Inferior parietal cortex (tissue), 1 donor: ENCODE measurements at regions not wholly inside any gene's neighbourhood (a gene's known extent, or its start where the extent isn't known, plus 50 kb on each side); places are given as distances from the start of the nearest gene placed in this dataset.
A peak's percentile ranks its signal among the peaks of the same experiment; 100 is the strongest.

Source experiments
- DNase-seq: peaks from one replicate; pipeline ENCODE4 v3.0.0-alpha.2; 2016; ENCODE audit errors: extremely low spot score

DNA sequence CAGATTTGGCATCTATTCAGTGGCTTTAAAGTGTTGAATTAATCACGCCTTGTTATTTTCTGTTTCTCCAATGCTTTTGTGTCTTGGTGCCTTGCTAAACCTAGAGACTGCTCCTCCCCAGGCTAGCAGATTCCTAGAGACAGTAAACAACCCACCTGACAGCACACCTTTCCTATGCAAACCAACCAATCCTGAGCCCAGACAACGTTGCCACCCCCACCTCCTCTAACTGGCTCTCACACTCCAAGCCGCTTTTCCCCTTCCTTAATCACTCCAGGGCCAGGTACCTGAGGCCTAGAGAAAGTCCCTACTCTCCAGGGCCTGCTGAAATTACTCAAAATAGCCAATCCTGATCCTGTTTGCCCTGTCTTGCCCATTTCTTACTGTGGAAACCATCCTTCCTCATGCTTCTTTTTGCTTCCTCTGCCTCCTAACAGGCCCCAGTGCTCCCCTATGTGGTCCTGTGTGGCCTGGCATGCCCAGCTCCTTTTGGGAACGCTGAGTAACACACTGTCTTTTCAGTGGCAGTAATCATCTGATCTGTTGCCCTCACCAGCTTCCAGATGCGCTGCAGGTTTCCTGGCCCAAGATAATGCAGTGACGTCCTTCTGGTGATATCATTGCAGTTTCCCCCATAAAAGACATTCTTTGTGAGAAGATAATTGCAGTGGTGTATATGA is 53.4 kb downstream of the GAS1 start:
- no peak for DNase-seq

GRCh38 chr9:86892576-86892975 is 54.7 kb downstream of the GAS1 start:
- no peak for DNase-seq

- DNase-seq: no peak
Measured at GRCh38 chr9:86891886-86892437, 55.3 kb downstream of the GAS1 start.

DNA sequence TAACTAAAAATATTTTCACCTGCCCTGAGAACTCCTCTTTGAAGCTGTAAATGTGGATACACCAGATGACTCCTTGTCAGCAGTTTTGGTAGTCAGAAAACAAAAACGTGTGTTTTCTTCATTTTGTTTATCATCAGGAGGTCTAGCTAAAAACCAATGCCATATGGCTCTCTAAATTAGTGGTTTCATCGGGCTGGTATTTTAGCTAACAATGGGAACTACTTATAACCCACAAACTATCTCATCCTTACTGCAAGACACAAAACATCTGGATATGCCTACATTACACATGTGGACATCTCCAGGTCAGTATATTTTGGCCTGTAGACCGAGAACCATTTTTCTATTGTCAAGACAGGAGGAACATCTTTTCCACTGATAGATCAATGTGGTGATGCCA is 56.2 kb downstream of the GAS1 start:
- DNase-seq: no peak

DNA sequence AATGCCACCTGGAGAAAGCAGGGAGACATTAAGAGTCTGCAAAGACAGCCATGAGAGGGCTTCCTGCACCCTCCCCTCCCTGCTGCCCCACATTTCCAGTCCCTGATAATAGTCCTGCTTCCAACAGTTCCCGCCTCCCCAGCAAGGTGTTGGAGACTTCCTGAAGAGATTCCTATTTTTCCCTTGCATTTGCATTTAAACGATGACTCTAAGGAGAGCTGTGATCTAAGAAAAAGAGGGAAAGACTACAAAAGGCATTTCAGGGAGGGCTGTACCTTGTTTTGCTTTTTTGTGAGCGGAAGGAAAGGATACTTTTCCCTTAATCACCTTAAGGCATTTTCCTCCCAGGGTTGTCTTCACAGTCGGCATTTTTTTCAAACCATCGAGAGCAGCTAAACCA is 62.1 kb downstream of the GAS1 start:
- DNase-seq: no peak

DNA sequence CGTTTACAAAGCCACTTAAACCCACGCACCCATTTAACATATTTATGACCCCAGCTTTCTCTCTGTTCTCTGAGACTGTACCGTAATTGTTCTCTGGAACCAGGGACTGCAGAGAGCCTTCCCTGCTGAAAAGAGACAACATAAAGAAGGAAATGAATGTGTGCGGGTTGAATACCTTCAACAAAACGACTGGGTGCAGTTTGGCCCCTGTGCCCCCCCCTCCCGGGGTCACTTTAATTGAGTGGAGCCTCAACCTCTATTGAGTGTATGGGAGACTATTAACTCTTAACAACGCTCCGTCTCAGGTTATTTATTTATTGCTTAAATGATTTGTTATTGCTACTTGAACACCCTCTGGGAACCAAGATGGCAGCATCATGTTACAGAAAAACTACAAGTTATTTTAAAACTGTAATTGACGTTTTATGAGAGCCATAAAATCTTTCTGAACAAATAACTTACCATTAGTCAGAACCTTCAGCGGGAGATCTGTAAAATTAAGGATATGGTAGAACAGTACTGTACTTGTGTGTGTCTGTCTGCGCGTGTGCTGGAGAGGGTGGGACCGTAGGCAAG is 70.6 kb downstream of the GAS1 start:
- no peak for DNase-seq

DNA sequence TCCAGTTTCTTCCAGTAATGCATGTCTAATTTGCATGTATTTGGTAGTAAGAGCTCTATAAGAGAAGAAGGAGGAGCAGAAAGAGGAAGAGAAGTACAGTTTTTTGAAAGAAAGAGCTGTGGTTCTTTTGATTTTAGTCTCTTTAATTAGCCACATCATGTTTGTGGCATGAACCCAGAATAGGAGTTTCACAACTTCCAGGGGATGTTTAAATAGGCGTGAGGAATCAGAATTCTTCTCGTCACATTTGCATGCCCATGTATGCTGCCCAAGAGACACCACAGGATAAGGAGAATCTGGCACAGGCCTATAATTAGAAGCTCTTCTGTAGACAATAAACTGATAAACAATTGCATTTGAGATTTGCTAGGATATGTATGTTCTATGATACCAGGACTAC is 78.7 kb downstream of the GAS1 start:
- no peak for DNase-seq

DNA sequence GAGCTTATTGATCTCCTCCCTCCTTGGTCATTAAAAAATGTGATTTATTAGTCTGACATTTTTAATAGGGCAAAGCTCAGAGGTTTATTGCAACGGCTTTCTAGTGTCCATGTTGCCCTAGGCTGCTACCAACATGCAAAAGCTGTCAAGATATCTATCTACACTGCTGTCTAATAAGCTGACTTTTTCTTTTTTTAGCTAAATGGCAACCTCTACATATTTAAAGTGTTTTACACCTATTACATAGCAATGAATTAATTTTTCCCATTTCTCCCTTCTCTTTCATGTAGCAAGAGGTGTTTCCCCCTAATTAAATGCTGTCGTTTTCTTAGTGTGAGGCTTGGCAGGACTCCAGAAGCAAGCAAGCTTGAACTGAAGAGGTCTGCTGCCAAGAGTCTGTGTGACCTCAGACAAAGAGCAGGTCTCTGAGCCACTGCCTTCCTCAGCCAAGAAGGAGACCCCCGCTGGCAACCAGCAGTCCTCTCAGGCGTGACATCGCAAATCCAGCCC is 79.4 kb downstream of the GAS1 start:
- peak; percentile 3 for DNase-seq

DNA sequence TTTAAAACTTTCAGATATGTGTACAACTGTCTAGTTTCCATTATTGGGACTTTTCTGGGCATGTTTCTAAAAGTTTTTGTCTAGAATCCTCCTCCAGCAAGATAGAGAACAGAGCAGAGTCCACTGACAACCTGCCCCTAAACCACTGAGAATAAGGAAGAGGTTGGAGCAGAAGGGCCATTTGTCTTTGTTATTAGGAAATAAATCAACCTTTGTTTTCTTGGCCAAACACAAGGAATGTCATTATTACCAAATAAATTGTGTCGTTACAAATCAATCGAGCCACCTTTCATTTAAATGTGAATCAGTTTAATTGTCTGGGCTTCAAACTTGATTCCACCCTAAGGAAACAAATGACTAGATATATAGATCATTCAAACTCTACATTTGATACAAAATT is 81.4 kb downstream of the GAS1 start:
- no peak for DNase-seq

GRCh38 chr9:86860006-86860405 is 87.3 kb downstream of the GAS1 start:
- no peak for DNase-seq

DNA sequence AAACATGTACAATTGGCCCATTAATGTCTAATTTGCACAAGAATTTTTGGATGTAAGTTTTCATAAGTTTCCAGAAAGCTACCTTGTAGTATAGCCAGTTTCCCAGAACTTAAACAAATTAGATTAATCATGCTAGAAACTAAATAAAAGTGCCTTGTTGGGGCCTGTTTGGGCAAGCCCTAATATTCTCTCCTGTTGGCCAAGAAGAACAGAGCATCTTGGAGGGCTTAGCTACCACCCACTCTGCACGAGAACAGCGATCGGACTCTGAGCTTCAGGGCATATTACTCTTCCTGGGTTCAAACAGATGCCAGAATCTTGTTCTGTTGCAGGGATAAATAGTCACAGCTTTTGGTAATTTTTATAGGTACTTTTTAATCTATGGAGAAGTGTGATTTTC is 88.2 kb downstream of the GAS1 start:
- DNase-seq: no peak

DNA sequence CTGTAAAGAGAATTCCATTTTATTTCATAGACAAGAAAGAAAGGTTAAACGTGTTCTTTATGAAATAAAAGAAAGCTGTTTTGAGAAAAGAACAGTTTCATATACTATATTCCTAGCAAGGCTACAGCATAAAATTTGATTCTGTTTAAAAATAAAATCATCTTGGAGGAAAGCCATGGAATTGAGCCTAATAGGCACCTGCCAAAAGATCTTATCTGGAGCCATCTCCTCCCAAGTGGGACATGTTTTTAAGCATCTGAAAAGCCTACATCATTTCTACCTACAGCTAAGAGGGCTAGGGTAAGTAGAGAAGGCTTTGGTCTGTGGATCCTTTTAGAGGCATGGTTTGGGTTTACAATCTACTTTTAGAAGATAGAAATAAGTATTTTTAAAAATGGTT is 89.3 kb downstream of the GAS1 start:
- DNase-seq: no peak

- no peak for DNase-seq
Measured at GRCh38 chr9:86856259-86856658, 91.0 kb downstream of the GAS1 start.

- DNase-seq: no peak
Measured at GRCh38 chr9:86854898-86855523, 92.3 kb downstream of the GAS1 start.

DNA sequence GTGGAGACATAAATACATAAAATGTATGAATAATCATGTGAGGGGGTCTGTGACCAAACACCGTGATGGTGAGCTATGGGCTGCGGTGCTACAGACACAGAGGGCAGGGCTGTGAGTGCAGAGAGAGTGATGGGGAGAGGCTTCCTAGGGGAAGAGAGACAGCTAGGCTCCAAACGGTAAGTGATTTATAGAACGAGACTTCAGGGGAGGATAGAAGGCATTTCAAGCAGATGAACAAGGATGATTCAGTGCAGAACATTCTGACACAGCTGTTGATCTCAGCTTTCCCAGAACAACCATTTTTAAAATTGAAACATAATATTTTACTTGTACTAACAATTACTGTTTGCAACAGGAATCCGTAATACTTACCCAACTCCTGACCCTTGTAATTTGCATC is 100.7 kb downstream of the GAS1 start:
- DNase-seq: no peak

DNA sequence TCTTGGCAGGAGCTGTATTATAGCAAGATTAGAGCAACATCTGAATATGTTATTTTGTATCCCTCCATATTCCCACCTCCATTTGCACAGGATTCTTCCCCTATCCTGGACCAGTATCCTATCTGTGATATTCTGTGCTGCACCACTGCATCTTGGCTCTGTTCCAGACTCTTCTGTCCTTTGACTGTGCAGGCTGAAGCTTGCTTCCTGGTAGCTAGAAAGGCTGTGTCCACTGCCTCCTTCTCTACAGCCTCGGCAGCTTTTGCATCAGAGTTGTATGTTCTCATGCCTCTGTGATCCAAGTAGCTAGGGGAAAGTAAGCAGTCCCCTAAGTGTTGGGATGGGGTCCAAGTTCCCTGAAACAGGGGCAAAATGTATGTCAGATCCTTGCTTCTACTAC is 104.1 kb downstream of the GAS1 start:
- DNase-seq: no peak

DNA sequence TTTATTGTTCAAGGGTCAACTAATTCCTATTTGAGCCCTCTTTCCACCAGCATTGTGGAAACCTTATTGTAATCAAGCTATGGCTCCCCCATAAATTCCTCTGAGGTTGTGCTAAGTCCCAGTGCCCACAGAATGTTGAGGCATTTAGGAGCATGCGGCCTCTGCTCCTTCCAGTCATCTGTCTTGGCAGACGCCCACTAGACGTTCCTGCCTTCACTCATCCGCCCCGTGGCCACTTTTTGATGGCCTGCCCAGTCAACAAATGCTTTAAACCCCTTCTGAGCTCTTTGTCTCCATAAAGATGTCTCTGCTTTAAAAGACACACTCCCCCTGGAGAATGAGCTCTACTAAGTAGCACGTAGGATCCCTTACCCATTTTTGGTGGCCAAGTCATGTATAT is 104.7 kb downstream of the GAS1 start:
- DNase-seq: no peak

GRCh38 chr9:86839522-86839921 is 107.8 kb downstream of the GAS1 start:
- DNase-seq: no peak

DNA sequence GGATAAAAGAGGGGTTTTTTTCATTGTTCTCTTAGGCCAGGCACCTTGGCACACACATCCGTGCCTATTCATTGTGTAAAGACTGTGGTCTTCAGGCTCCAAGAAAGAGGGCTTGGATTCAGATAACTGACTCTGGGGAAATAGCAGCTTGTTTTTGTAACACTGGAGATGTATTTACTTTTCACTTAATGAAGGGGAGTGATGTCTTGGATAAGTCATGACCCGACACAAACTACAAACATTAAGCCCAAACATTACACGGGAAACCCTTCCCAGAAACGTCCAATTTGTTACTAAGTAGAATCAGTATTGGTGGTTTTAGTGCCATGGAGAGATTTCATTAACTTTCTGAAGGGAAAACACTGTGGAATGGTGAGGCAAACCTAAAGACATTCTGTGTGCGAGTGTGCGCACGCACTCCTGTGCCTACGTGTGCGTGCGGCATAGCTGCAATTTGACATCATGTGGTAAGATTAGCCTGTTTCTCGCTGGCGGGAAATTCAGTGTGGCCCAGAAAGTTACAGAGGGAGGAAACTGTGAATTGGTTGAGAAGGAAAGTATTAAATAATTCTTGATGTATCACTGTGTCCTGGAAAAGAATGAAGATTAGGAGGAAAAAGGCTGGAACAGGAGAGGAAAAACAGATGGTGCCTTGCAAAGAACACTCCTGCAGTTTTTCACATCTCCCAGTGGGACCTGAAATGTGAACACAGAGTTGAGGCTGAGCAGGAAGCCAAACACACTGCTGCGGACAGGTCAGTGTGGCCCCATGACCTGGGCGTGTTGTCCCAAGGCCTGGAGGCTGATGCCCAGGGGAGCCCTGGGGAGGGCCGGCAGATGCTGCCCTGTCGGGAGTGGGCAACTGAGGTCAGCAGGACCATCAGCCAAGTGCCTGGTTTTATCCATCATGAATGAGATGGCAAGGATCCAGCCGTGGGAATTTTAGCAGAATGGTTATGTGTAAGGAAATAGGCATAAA is 108.5 kb downstream of the GAS1 start:
- no peak for DNase-seq

DNA sequence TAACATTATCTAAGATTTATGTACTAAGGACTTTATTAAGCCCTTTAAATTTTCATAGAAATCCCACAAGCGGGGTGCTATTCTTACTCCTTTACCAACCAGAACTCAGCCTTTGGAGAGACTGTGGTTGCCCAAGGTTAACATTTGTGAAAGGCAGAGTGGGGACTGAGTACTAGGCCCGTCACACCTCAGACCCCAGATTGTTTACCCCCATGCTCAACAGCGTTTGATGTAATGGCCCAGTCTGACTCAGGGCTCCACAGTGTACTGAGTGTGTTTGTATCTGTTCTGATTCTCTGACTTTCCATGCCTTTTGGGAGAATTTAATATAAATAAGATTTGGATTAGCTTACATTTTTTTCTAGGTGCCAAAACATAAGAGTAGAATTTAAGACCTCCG is 110.0 kb downstream of the GAS1 start:
- no peak for DNase-seq

DNA sequence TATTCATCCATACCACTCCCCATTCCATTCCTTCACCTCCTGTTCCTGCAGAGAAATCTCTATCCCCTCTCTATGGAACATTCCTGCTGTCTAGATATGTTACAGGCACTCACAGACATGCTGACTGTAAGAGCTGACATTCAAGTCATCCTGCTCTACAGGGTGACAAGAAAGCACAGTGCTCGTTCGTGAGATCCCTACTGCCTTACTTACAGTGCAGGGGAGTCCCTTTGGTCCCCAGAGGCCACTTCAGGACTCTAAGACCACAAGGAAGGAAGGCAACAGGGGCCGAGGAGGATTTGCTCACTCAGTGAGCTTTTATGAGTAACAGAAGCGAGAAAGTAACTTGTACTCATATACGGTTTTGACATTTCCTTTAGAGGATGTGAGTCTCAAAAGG is 110.5 kb downstream of the GAS1 start:
- no peak for DNase-seq

DNA sequence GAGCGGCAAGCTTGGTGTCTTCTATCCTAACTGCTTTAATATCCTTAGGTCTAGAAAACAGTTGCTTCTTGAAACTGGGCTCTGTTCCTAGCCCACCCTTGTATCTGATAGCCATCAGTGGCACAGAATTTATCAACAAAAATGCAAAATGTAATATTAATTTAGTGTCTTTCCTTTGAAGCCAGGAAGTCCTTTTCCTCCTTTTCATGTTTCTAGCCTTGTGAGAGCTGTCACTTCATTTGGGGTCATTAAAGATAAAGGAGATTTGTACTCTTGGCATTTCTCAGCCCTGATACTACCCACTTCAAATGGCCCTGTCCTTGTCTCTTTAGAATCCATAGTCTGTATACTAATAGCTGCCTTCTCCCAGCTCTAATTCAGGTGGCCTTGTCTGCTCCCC is 111.0 kb downstream of the GAS1 start:
- DNase-seq: no peak
